ENCODE measurements at regions not wholly inside any gene's neighbourhood (a gene's known extent, or its start where the extent isn't known, plus 50 kb on each side); places are given as distances from the start of the nearest gene placed in this dataset.

GRCh38 chr5:75823811-75824210 is 106.6 kb upstream of the POC5 start:
- no peak for TF ChIP-seq CTCF (IDR thresholded peaks at IDR 0.05)
- no peak for TF ChIP-seq EP300 (IDR thresholded peaks at IDR 0.05)
- TF ChIP-seq POLR2A (IDR thresholded peaks at IDR 0.05), result no peak
